ENCODE measurements at regions not wholly inside any gene's neighbourhood (a gene's known extent, or its start where the extent isn't known, plus 50 kb on each side); places are given as distances from the start of the nearest gene placed in this dataset.

GRCh38 chr4:66629927-66630326, 915.4 kb downstream of the CENPC start:
- Histone ChIP-seq H3K27me3 (no peaks in the 10 kb centered on the region), H3K4me1 (no peaks in the 10 kb centered on the region), H3K4me3 (no peak overlapping the region), H3K27ac (no peak overlapping the region), H3K9me3 (no peaks in the 10 kb centered on the region), H3K36me3 (no peaks in the 10 kb centered on the region)
- DNase-seq = no peak
- TF ChIP-seq POLR2AphosphoS5 (IDR thresholded peaks at IDR 0.05) (no peak), EP300 (IDR thresholded peaks at IDR 0.05) (no peak), POLR2A (IDR thresholded peaks at IDR 0.05) (no peak), CTCF (IDR thresholded peaks at IDR 0.05) (no peak)
- intact Hi-C loops (cut with DNase I; ENCODE audit: low total_unique reads) = no loop called here

DNA sequence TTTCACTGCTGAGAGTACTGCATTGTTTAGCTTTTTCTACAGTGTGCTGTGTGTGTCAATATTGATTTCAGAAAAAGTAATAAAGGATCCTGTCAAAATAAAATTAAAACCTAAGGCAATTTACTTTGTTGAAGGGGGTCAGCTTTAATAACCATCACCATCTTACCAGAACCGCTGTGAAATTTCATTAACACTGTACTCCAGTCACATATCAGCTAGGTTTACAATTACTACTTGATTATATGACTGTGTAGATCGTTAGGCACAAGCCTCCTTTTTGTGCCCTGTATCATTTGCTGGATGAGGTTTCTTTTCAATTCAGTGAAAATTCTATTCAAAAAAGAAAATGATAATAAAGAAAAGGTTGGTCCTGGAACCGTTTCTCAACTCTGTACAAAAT, 917.2 kb downstream of the CENPC start:
- DNase-seq = no peak
- Histone ChIP-seq H3K27ac (no peak overlapping the region), H3K9me3 (no peaks in the 10 kb centered on the region), H3K27me3 (no peaks in the 10 kb centered on the region), H3K4me1 (no peaks in the 10 kb centered on the region), H3K4me3 (no peak overlapping the region), H3K36me3 (no peaks in the 10 kb centered on the region)
- TF ChIP-seq EP300 (IDR thresholded peaks at IDR 0.05) (no peak), POLR2A (IDR thresholded peaks at IDR 0.05) (no peak), CTCF (IDR thresholded peaks at IDR 0.05) (no peak), POLR2AphosphoS5 (IDR thresholded peaks at IDR 0.05) (no peak)
- intact Hi-C loops (cut with DNase I; ENCODE audit: low total_unique reads) = no loop called here
- 54 to 64% (median 63%) methylated on average over 3 of the region's 3 CpGs for WGBS, 5 donors

- Histone ChIP-seq H3K27me3 (no peaks in the 10 kb centered on the region), H3K27ac (no peak overlapping the region), H3K9me3 (peaks cover 0 to 3% (median 0%) of the 10 kb centered on the region in 4 donors), H3K4me3 (no peak overlapping the region), H3K36me3 (no peaks in the 10 kb centered on the region), H3K4me1 (no peaks in the 10 kb centered on the region)
- no peak for DNase-seq
- intact Hi-C loops (cut with DNase I; ENCODE audit: low total_unique reads) = no loop called here
- TF ChIP-seq POLR2A (IDR thresholded peaks at IDR 0.05) (no peak), EP300 (IDR thresholded peaks at IDR 0.05) (no peak), CTCF (IDR thresholded peaks at IDR 0.05) (no peak), POLR2AphosphoS5 (IDR thresholded peaks at IDR 0.05) (no peak)
- WGBS, 5 donors = 93 to 96% (median 94%) methylated on average over 5 of the region's 5 CpGs
These were observed 919.8 kb downstream of the CENPC start for GRCh38 chr4:66625480-66625879.

GRCh38 chr4:66613591-66613990, 931.7 kb downstream of the CENPC start:
- H3K4me3 ChIP-seq = no peak overlapping the region
- H3K9me3 ChIP-seq = peaks cover 6 to 27% (median 19%) of the 10 kb centered on the region in 4 donors
- 80 to 91% (median 85%) methylated on average over 2 of the region's 2 CpGs for WGBS, 5 donors
- no peak for TF ChIP-seq POLR2AphosphoS5 (IDR thresholded peaks at IDR 0.05)
- no peak for TF ChIP-seq CTCF (IDR thresholded peaks at IDR 0.05)
- no peak for TF ChIP-seq POLR2A (IDR thresholded peaks at IDR 0.05)
- H3K36me3 ChIP-seq = no peaks in the 10 kb centered on the region
- DNase-seq = no peak
- no peaks in the 10 kb centered on the region for H3K4me1 ChIP-seq
- H3K27me3 ChIP-seq = no peaks in the 10 kb centered on the region
- intact Hi-C loops (cut with DNase I; ENCODE audit: low total_unique reads) = no loop called here
- no peak overlapping the region for H3K27ac ChIP-seq
